ENCODE measurements at regions not wholly inside any gene's neighbourhood (a gene's known extent, or its start where the extent isn't known, plus 50 kb on each side); places are given as distances from the start of the nearest gene placed in this dataset.
A peak's percentile ranks its signal among the peaks of the same experiment; 100 is the strongest.

DNA sequence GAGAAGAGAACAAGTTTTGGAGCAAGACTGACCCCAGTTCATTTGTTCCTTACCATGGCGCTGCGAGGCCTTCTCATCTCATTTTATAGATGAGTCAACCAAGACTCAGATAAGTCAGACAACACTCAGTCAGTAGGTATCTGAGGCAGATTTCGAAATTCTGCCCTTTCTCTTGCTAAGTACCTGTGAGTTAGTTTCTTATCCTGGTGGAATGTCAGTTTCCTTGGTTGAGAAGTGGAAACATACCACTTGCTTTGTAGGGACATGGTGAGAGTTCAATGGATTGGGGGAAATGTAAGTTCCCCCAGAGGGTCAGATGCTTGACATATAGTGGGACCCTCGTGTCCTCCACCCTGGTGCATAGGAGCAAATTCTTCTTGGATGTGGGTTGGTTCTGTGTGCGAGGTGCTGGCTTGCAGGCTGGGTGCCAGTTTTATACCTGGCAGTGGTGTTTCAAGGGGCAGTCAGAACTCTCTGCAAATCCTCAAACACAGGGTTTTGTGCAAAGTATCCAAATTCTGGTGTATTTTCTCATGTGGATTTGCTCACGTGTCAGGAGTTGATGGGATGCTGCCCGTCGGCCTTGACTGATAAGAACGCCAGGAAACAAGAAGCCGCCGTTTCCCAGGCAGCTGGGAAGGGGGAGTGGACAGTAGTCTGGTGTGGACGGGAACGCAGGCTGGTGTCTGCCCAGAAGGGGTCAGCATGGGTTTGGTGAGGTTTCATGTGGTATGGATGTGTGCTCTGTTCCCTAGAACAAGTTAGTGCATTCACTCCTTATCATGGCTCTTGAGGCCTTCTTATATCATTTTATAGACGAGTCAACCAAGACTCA is 61.1 kb upstream of the CIBAR2 start:
- H3K27ac ChIP-seq, result no peak overlapping the region
- no peaks in the 10 kb centered on the region for H3K36me3 ChIP-seq
- H3K4me1 ChIP-seq (ENCODE audit: low read depth), result peaks cover 44% of the 10 kb centered on the region
- H3K27me3 ChIP-seq, result no peaks in the 10 kb centered on the region
- no peaks in the 10 kb centered on the region for H3K9me3 ChIP-seq (ENCODE audit: low read depth)
- TF ChIP-seq, protein P1, sequence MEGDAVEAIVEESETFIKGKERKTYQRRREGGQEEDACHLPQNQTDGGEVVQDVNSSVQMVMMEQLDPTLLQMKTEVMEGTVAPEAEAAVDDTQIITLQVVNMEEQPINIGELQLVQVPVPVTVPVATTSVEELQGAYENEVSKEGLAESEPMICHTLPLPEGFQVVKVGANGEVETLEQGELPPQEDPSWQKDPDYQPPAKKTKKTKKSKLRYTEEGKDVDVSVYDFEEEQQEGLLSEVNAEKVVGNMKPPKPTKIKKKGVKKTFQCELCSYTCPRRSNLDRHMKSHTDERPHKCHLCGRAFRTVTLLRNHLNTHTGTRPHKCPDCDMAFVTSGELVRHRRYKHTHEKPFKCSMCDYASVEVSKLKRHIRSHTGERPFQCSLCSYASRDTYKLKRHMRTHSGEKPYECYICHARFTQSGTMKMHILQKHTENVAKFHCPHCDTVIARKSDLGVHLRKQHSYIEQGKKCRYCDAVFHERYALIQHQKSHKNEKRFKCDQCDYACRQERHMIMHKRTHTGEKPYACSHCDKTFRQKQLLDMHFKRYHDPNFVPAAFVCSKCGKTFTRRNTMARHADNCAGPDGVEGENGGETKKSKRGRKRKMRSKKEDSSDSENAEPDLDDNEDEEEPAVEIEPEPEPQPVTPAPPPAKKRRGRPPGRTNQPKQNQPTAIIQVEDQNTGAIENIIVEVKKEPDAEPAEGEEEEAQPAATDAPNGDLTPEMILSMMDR (IDR thresholded peaks at IDR 0.05; ENCODE audit: low read depth, low read length), result peak; percentile 39
- DNase-seq (ENCODE audit: low read depth in 1 of 2, low spot score in 1 of 2), result peak; percentile 52 to 86
- H3K4me3 ChIP-seq, result no peak overlapping the region

DNA sequence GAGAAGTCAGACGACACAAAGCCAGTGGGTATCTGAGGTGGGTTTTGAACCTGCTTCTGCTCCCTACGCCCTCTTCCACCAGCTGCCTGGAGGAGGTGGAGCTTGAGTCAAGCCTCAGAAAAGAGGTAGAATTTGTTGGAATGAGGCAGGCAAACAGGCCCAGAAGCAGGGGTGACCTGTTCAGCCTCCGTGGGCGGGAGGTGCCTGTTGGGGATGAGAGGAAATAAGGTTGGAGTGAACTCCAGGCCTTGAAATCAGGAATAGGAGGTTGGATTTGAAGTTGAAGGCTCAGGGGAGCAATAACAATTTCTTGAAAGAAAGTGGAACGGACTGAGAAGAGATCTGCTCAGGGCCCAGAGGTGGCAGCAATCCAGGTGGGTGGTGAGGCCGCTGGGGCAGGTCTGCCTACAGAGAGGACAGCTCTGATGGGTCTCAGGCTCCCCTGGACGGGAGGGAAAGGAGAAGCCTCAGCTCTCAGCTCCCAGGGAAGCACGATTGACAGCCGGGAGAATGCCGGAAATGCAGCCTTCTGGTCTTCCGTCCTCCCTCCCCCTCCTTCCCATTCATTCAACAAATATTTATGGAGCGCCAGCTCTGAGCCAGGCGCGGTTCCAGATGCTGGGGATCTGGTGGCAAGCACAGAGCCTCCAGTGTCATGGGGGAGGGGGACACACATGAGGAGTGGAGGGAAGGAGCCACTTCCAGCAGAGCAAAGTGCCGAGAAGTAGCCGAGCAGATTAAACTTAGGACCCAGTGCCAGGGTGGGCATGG is 61.9 kb upstream of the CIBAR2 start:
- peak; percentile 35 to 80 for DNase-seq (ENCODE audit: low read depth in 1 of 2, low spot score in 1 of 2)
- Histone ChIP-seq H3K4me1 (ENCODE audit: low read depth) (peaks cover 42% of the 10 kb centered on the region), H3K4me3 (no peak overlapping the region)

DNA sequence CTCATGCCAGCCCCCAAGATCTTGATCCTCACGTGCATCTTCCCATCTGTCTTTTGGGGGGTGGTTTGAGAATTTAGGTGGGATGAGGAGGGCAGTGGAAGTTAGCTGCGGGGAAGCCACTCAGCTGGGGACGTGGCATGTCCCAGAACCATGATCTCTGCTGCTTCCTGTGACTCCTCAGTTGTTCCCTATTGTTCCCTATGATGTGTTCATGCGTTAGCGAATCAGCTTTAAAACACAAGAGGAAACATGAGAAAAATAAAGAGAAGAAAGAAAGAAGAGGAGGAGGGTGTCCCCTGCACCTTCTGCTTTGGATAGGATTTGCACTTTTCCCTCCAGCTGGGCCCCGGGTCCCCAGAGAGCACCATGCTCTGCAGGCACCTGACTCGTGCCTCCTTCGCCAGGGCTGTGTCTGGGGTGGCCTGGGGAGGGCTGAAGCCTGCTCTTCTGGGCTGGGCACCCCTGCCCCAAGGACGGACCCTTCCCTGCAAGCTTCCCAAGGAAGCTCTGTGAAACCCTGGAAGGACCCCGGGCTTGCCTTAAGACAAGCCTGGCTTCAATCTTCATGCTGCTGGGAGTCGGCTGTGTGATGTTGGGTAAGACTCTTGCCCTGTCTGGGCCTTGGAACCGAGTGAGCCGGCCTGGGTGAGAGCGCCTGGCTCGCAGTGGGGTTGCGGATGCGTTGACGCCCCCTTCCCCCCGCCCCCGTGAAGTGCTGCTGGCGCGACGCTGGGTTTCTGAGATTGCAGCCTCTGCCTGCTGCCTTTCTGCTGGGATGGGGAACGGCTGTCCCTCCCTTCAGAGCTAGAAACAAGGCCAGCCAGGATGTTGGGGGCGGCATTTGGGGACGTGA is 62.8 kb upstream of the CIBAR2 start:
- H3K36me3 ChIP-seq, result no peaks in the 10 kb centered on the region
- TF ChIP-seq, protein P1 (IDR thresholded peaks at IDR 0.05; ENCODE audit: low read depth, low read length), result no peak
- no peak overlapping the region for H3K4me3 ChIP-seq
- peak overlapping the region; percentile 42 for H3K27ac ChIP-seq
- no peaks in the 10 kb centered on the region for H3K9me3 ChIP-seq (ENCODE audit: low read depth)
- H3K27me3 ChIP-seq, result no peaks in the 10 kb centered on the region
- H3K4me1 ChIP-seq (ENCODE audit: low read depth), result peaks cover 41% of the 10 kb centered on the region
- DNase-seq (ENCODE audit: low read depth in 1 of 2, low spot score in 1 of 2), result peak in 1 of 2 donors; percentile 39

More for the DNA sequence above, 61.9 kb upstream of the CIBAR2 start:
- TF ChIP-seq, protein P1 (IDR thresholded peaks at IDR 0.05; ENCODE audit: low read depth, low read length), result no peak
- Histone ChIP-seq H3K27ac (peak overlapping the region; percentile 42), H3K36me3 (no peaks in the 10 kb centered on the region), H3K27me3 (no peaks in the 10 kb centered on the region), H3K9me3 (ENCODE audit: low read depth) (no peaks in the 10 kb centered on the region)

DNA sequence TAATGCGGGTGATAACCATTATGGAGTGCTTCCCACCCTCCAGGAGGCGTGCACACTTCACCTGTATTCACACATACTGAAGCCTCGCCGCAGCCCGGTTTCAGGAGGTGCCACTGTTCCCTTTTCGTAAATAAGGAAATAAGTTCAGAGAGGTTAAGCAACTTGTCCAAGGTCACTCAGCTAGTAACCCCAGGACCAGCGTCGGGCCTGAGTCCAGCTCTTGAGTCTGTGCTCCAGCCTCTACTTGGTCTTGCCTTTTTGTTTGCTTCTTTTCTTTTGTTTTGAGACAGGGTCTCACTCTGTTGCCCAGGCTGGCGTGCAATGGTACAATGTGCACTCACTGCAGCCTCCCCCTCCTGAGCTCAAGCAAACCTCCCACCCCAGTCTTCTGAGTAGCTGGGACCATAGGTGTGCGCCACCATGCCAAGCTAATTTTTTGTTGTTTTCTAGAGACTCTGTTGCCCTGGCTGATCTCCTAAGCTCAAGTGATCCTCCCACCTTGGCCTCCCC is 63.5 kb upstream of the CIBAR2 start:
- Histone ChIP-seq H3K9me3 (ENCODE audit: low read depth) (no peaks in the 10 kb centered on the region), H3K4me3 (no peak overlapping the region), H3K27ac (no peak overlapping the region), H3K27me3 (no peaks in the 10 kb centered on the region), H3K36me3 (no peaks in the 10 kb centered on the region), H3K4me1 (ENCODE audit: low read depth) (peaks cover 34% of the 10 kb centered on the region)
- TF ChIP-seq, protein P1 (IDR thresholded peaks at IDR 0.05; ENCODE audit: low read depth, low read length), result no peak
- no peak for DNase-seq (ENCODE audit: low read depth in 1 of 2, low spot score in 1 of 2)
